ENCODE measurements at regions not wholly inside any gene's neighbourhood (a gene's known extent, or its start where the extent isn't known, plus 50 kb on each side); places are given as distances from the start of the nearest gene placed in this dataset.

DNA sequence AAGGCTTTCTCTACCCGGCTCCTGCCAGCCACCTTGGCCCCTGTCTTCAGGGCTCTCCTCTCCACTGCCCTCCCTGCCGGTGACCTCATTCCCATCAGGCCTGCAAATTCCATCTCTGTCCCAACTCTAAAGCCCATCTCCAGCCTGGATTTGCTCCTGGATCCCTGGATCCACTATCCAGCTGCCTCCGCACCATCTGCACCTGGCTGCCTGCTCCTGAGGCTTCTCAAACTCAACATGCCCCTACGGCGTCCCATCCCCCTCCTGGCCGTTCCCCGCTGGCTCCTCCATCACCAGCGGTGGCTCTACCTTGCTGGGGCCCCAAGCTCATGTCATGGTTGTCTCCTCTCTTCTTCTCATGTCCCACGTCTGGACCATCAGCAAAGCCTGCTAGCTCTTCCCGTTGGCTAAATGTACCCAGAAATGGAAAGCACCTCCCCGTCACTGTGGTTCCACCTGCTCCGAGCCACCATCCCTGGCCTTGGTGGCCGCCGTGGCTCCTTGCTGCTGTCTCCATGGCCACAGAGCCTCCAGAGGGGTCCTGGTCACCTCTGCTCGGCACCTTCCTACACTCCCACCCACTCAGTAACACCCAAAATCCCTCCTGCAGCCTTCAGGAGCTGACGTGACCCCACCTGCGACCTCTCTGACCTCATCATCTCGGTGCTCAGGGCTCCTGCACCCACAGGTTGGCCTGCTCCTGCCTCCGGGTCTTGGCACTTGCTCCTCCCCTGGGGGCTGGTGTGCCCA is 58.5 kb downstream of the ADRA2C start:
- Histone ChIP-seq H3K4me2 (ENCODE audit: low read length) (no peak overlapping the region), H3K4me3 (ENCODE audit: low read length) (no peak overlapping the region), H4K20me1 (ENCODE audit: insufficient read depth, low read length) (no peaks in the 10 kb centered on the region), H3K27me3 (ENCODE audit: low read depth, low read length) (no peaks in the 10 kb centered on the region), H2AFZ (ENCODE audit: low read depth, low read length) (no peak overlapping the region), H3K4me1 (ENCODE audit: low read length) (no peaks in the 10 kb centered on the region), H3K9me3 (ENCODE audit: insufficient read depth, low read length) (no peaks in the 10 kb centered on the region), H3K27ac (ENCODE audit: low read length) (no peak overlapping the region), H3K79me2 (ENCODE audit: low read length) (no peaks in the 10 kb centered on the region), H3K9ac (ENCODE audit: low read length) (no peak overlapping the region), H3K36me3 (replicated peaks; ENCODE audit: low read depth, low read length) (no peaks in the 10 kb centered on the region)
- no peak for TF ChIP-seq EZH2phosphoT487 (IDR thresholded peaks at IDR 0.05; ENCODE audit: low read depth)
- TF ChIP-seq, protein P1, sequence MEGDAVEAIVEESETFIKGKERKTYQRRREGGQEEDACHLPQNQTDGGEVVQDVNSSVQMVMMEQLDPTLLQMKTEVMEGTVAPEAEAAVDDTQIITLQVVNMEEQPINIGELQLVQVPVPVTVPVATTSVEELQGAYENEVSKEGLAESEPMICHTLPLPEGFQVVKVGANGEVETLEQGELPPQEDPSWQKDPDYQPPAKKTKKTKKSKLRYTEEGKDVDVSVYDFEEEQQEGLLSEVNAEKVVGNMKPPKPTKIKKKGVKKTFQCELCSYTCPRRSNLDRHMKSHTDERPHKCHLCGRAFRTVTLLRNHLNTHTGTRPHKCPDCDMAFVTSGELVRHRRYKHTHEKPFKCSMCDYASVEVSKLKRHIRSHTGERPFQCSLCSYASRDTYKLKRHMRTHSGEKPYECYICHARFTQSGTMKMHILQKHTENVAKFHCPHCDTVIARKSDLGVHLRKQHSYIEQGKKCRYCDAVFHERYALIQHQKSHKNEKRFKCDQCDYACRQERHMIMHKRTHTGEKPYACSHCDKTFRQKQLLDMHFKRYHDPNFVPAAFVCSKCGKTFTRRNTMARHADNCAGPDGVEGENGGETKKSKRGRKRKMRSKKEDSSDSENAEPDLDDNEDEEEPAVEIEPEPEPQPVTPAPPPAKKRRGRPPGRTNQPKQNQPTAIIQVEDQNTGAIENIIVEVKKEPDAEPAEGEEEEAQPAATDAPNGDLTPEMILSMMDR (IDR thresholded peaks at IDR 0.05; ENCODE audit: low read depth, low read length): no peak

DNA sequence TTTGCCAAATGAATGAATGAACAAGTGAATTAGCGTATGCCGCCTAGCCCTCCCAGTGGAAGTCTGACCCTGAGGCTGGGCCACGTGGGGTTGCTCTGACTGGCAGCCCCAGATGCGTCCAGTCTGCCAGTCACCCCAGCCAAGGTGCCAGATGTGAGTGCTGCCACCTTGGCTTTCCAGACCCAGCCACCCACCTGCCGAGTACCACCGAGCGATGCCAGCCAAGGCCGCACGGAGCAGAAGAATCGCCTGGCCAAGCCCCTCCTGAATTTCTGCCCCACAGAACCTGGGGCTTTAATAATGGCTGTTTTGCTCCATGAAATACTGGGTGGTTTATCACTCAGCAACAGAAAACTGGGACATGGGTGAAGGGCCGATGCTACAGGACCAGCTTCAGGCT is 59.3 kb downstream of the ADRA2C start:
- no peaks in the 10 kb centered on the region for H3K36me3 ChIP-seq (replicated peaks; ENCODE audit: low read depth, low read length)
- no peak overlapping the region for H3K4me2 ChIP-seq (ENCODE audit: low read length)
- H3K27me3 ChIP-seq (ENCODE audit: low read depth, low read length): no peaks in the 10 kb centered on the region
- H3K4me3 ChIP-seq (ENCODE audit: low read length): no peak overlapping the region
- H2AFZ ChIP-seq (ENCODE audit: low read depth, low read length): no peak overlapping the region
- no peaks in the 10 kb centered on the region for H3K79me2 ChIP-seq (ENCODE audit: low read length)
- no peak overlapping the region for H3K27ac ChIP-seq (ENCODE audit: low read length)
- H3K9ac ChIP-seq (ENCODE audit: low read length): no peak overlapping the region
- no peaks in the 10 kb centered on the region for H4K20me1 ChIP-seq (ENCODE audit: insufficient read depth, low read length)
- H3K4me1 ChIP-seq (ENCODE audit: low read length): no peaks in the 10 kb centered on the region
- TF ChIP-seq, protein P1 (IDR thresholded peaks at IDR 0.05; ENCODE audit: low read depth, low read length): no peak
- TF ChIP-seq EZH2phosphoT487 (IDR thresholded peaks at IDR 0.05; ENCODE audit: low read depth): no peak
- no peaks in the 10 kb centered on the region for H3K9me3 ChIP-seq (ENCODE audit: insufficient read depth, low read length)

DNA sequence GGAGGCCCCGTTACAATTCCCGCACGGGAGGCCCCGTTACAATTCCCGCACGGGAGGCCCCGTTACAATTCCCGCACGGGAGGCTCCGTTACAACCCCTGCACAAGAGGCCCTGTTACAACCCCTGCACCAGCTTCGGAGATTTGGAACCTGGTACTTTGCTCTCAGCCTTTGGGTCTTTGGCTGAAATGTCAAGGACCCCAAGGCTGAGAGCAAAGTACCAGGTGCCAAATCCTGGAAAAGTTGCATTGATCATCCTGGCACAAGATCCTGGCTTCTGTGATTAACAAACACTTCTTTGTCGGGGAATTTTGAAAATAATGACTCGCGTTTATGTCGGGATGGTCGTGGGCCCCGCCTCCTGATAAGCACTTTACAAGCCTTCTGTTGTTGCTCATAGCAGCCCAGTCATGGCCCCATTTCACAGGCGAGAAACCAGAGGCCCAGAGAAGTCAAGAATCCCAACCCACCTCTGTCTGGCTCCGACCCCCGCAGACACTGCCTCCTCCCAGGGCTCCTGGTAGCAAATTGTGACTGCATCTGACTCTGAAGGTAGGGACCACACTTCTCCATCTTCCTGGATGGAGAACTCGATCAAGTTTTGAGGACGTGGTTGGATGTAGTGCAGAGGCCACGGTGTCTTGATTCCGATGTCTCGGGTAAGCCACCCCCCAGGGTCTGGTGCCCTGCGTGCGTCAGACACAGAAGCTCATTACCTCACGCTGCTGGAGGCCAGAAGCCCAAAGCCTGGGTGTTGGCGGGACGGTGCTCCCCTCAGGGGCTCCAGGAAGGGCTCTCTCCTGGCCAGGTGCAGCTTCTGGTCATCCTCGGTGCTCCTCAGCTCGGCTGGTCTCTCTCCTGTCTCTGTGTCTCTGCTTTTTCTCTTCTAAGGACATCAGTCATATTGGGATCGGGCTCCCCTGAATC is 60.3 kb downstream of the ADRA2C start:
- Histone ChIP-seq H3K27me3 (ENCODE audit: low read depth, low read length) (no peaks in the 10 kb centered on the region), H3K79me2 (ENCODE audit: low read length) (no peaks in the 10 kb centered on the region), H3K4me2 (ENCODE audit: low read length) (no peak overlapping the region), H3K9ac (ENCODE audit: low read length) (no peak overlapping the region), H3K27ac (ENCODE audit: low read length) (no peak overlapping the region), H3K4me1 (ENCODE audit: low read length) (no peaks in the 10 kb centered on the region), H2AFZ (ENCODE audit: low read depth, low read length) (no peak overlapping the region), H3K4me3 (ENCODE audit: low read length) (no peak overlapping the region), H3K9me3 (ENCODE audit: insufficient read depth, low read length) (no peaks in the 10 kb centered on the region), H3K36me3 (replicated peaks; ENCODE audit: low read depth, low read length) (no peaks in the 10 kb centered on the region), H4K20me1 (ENCODE audit: insufficient read depth, low read length) (no peaks in the 10 kb centered on the region)
- TF ChIP-seq EZH2phosphoT487 (IDR thresholded peaks at IDR 0.05; ENCODE audit: low read depth): no peak

DNA sequence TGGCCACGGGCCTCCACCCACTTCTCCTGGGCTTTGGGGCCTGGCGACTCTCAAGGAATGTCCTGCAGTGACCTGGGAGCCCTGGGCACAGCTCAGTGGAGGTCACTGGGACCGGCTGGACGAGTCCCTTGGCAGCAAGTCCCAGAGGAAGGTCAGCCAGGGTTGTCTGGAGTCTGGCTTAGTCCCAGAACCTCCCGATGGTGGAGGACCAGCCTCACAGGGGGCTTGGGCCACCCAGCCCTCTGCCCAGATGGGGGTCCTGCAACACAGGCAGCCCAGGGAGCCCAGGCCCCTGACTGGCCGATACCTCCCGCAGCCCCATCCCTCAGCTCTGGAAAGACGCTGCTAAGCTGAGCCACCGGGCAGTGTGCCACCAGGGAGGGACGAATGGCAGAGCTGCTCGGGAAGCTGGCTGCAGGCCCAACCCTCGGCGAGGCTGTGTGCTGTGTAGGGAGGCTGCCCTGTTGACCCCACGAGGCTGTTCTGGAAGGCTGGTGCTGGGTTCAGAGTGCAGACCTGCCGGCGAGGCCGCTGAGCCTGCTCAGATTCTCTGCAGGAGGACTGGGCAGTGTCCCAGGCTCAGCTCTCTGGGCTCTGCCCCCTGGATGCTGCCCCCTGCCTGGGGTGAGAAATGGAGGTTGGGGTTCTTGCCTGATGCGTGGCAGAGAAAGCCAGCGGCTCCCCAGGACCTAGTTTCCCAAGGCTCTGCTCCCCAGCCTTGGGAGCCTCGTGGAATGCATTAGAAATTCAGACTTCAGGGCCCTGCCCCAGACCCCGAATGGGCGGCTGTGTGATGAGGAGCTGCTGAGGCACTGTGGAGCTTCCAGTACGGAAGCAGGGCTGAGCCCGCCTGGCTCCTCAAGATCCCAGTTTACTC is 61.7 kb downstream of the ADRA2C start:
- no peaks in the 10 kb centered on the region for H3K79me2 ChIP-seq (ENCODE audit: low read length)
- no peak for TF ChIP-seq EZH2phosphoT487 (IDR thresholded peaks at IDR 0.05; ENCODE audit: low read depth)
- TF ChIP-seq, protein P1 (IDR thresholded peaks at IDR 0.05; ENCODE audit: low read depth, low read length): no peak
- no peak overlapping the region for H3K27ac ChIP-seq (ENCODE audit: low read length)
- H3K36me3 ChIP-seq (replicated peaks; ENCODE audit: low read depth, low read length): no peaks in the 10 kb centered on the region
- H2AFZ ChIP-seq (ENCODE audit: low read depth, low read length): no peak overlapping the region
- H4K20me1 ChIP-seq (ENCODE audit: insufficient read depth, low read length): no peaks in the 10 kb centered on the region
- H3K4me3 ChIP-seq (ENCODE audit: low read length): no peak overlapping the region
- no peak overlapping the region for H3K9ac ChIP-seq (ENCODE audit: low read length)
- H3K4me1 ChIP-seq (ENCODE audit: low read length): no peaks in the 10 kb centered on the region
- H3K4me2 ChIP-seq (ENCODE audit: low read length): no peak overlapping the region
- H3K27me3 ChIP-seq (ENCODE audit: low read depth, low read length): no peaks in the 10 kb centered on the region
- H3K9me3 ChIP-seq (ENCODE audit: insufficient read depth, low read length): no peaks in the 10 kb centered on the region

All from OCI-LY3 (cell line).